IMR-90 (cell line): ENCODE measurements at regions not wholly inside any gene's neighbourhood (a gene's known extent, or its start where the extent isn't known, plus 50 kb on each side); places are given as distances from the start of the nearest gene placed in this dataset.

Experiments used
- ATAC-seq: fragments of 200-7000 bp; cut with Tn5 transposase; 2 replicates; pipeline ENCODE4 v1.9.1; 2020; ENCODE audit warnings: low read depth, mild to moderate bottlenecking, moderate library complexity
- BruUV-seq: library from RNA; stranded (reverse); fragments of 400-500 nt; replicated peaks from 2 replicates; lab custom pipeline; 2021; lab: Mats Ljungman, UMichigan
- CTCF ChIA-PET: fragments of 300-600 bp; formaldehyde crosslinking; extraction: SDS; loops from one replicate; lab custom pipeline; 2021; ENCODE audit warnings: antibody characterized with exemption; lab: Yijun Ruan, JAX
- POLR2A ChIA-PET: fragments of 300-600 bp; sonication (Branson Sonifier 250); formaldehyde crosslinking; loops from one replicate; lab custom pipeline; 2022; ENCODE audit warnings: antibody characterized with exemption; ENCODE audit not compliant: unreplicated experiment; lab: Charles Lee
- DNase-seq: peaks from one replicate; pipeline ENCODE4 v3.0.0; 2013
- H2AFZ ChIP-seq: replicated peaks from 2 replicates; pipeline ENCODE3; 2013; ENCODE audit warnings: low read length, mild to moderate bottlenecking; ENCODE audit not compliant: poor library complexity
- H2AK5ac ChIP-seq: 2 replicates; pipeline ENCODE4 v1.6.1; 2013; ENCODE audit warnings: low read depth, low read length, inconsistent platforms
- H2AK9ac ChIP-seq: replicated peaks from 2 replicates; pipeline ENCODE3; 2013; ENCODE audit warnings: mild to moderate bottlenecking, low read depth, low read length, moderate library complexity; ENCODE audit not compliant: poor library complexity
- H2BK120ac ChIP-seq: 2 replicates; pipeline ENCODE4 v1.6.1; 2013; ENCODE audit warnings: low read depth, low read length, inconsistent platforms
- H2BK15ac ChIP-seq: 3 replicates; pipeline ENCODE4 v1.6.1; 2013; ENCODE audit warnings: low read depth, low read length, inconsistent platforms
- H2BK20ac ChIP-seq: 2 replicates; pipeline ENCODE4 v1.6.1; 2013; ENCODE audit warnings: low read depth, mild to moderate bottlenecking, inconsistent platforms, low read length, moderate library complexity
- H2BK5ac ChIP-seq: 2 replicates; pipeline ENCODE4 v1.6.1; 2013; ENCODE audit warnings: mild to moderate bottlenecking, low read depth, low read length, inconsistent platforms; ENCODE audit not compliant: poor library complexity, severe bottlenecking
- H3K14ac ChIP-seq: replicated peaks from 2 replicates; pipeline ENCODE4 v1.6.1; 2013; ENCODE audit warnings: low read depth, low read length, inconsistent platforms
- H3K18ac ChIP-seq: 2 replicates; pipeline ENCODE4 v1.6.1; 2013; ENCODE audit warnings: low read depth, low read length, control low read depth
- H3K23ac ChIP-seq: 2 replicates; pipeline ENCODE4 v1.6.1; 2013; ENCODE audit warnings: low read depth, low read length, inconsistent platforms
- H3K27ac ChIP-seq: 2 replicates; pipeline ENCODE4 v1.5.1; 2013; ENCODE audit warnings: mild to moderate bottlenecking, control low read depth, low read length; ENCODE audit not compliant: insufficient read depth
- H3K27me3 ChIP-seq: 2 replicates; pipeline ENCODE4 v1.6.1; 2013; ENCODE audit warnings: low read length; ENCODE audit not compliant: control insufficient read depth, insufficient read depth
- H3K36me3 ChIP-seq: 2 replicates; pipeline ENCODE4 v1.6.1; 2013; ENCODE audit warnings: low read length, mixed read lengths; ENCODE audit not compliant: control insufficient read depth, insufficient read depth
- H3K4ac ChIP-seq: 2 replicates; pipeline ENCODE4 v1.6.1; 2013; ENCODE audit warnings: low read depth, low read length, inconsistent platforms
- H3K4me1 ChIP-seq: 2 replicates; pipeline ENCODE4 v1.6.1; 2013; ENCODE audit warnings: low read length, mixed read lengths; ENCODE audit not compliant: control insufficient read depth, insufficient read depth
- H3K4me2 ChIP-seq: 2 replicates; pipeline ENCODE4 v1.6.1; 2013; ENCODE audit warnings: low read depth, mild to moderate bottlenecking, control low read depth, low read length, moderate library complexity
- H3K4me3 ChIP-seq: 2 replicates; pipeline ENCODE4 v1.5.1; 2013; ENCODE audit warnings: low read depth, mild to moderate bottlenecking, control low read depth, low read length, moderate library complexity; ENCODE audit not compliant: insufficient read depth
- H3K56ac ChIP-seq: 2 replicates; pipeline ENCODE4 v1.6.1; 2013; ENCODE audit warnings: low read length, inconsistent platforms; ENCODE audit not compliant: insufficient read depth; ENCODE audit errors: extremely low read depth
- H3K79me1 ChIP-seq, 2 experiments: 2 replicates each; pipeline ENCODE4 v1.6.1; 2013; ENCODE audit warnings: low read length in 2 of 2, inconsistent platforms in 1 of 2, low read depth in 1 of 2
- H3K9ac ChIP-seq: 2 replicates; pipeline ENCODE4 v1.6.1; 2013; ENCODE audit warnings: low read depth, low read length, control low read depth
- H3K9me1 ChIP-seq: 2 replicates; pipeline ENCODE4 v1.6.1; 2013; ENCODE audit warnings: low read length, inconsistent platforms; ENCODE audit not compliant: insufficient read depth
- H3K9me3 ChIP-seq: 2 replicates; pipeline ENCODE4 v1.6.1; 2013; ENCODE audit warnings: low read length; ENCODE audit not compliant: control insufficient read depth, insufficient read depth
- H4K20me1 ChIP-seq: 2 replicates; pipeline ENCODE4 v1.6.1; 2013; ENCODE audit warnings: low read length, inconsistent platforms; ENCODE audit not compliant: insufficient read depth
- H4K5ac ChIP-seq: 2 replicates; pipeline ENCODE4 v1.6.1; 2013; ENCODE audit warnings: mild to moderate bottlenecking, low read depth, low read length, control low read depth
- H4K8ac ChIP-seq, 2 experiments: 2 replicates each; pipeline ENCODE4 v1.6.1; 2013; ENCODE audit warnings: low read depth in 2 of 2, low read length in 2 of 2, control low read depth in 1 of 2, inconsistent platforms in 1 of 2
- H4K91ac ChIP-seq: 2 replicates; pipeline ENCODE4 v1.6.1; 2013; ENCODE audit warnings: low read depth, low read length, inconsistent platforms; ENCODE audit not compliant: insufficient read depth
- BHLHE40 ChIP-seq: fragments of 150-350 bp; IDR thresholded peaks from 2 replicates; pipeline ENCODE4 v1.6.1; 2016; ENCODE audit warnings: mild to moderate bottlenecking, low read depth, low read length
- CEBPB ChIP-seq: IDR thresholded peaks from 2 replicates; pipeline ENCODE4 v1.6.1; 2012; ENCODE audit warnings: low read depth, low read length, improper control_type of control experiment
- CHD1 ChIP-seq: IDR thresholded peaks from 2 replicates; pipeline ENCODE4 v1.6.1; 2012; ENCODE audit warnings: low read depth, low read length, improper control_type of control experiment
- CTCF ChIP-seq: conservative IDR thresholded peaks from 2 replicates; pipeline ENCODE4 v1.5.1; 2012; ENCODE audit warnings: mild to moderate bottlenecking, low read depth, low read length, improper control_type of control experiment
- FOS ChIP-seq: fragments of 150-350 bp; IDR thresholded peaks from 2 replicates; pipeline ENCODE4 v1.6.1; 2016; ENCODE audit warnings: low read depth, low read length
- MAFK ChIP-seq: IDR thresholded peaks from 2 replicates; pipeline ENCODE4 v1.6.1; 2012; ENCODE audit warnings: low read depth, low read length, improper control_type of control experiment
- MAZ ChIP-seq: IDR thresholded peaks from 2 replicates; pipeline ENCODE4 v1.6.1; 2012; ENCODE audit warnings: low read depth, mild to moderate bottlenecking, low read length, improper control_type of control experiment, moderate library complexity, borderline replicate concordance
- MXI1 ChIP-seq: IDR thresholded peaks from 2 replicates; pipeline ENCODE4 v1.6.1; 2012; ENCODE audit warnings: low read depth, mild to moderate bottlenecking, low read length, moderate library complexity, borderline replicate concordance
- NFE2L2 ChIP-seq: fragments of 150-350 bp; IDR thresholded peaks from 2 replicates; pipeline ENCODE4 v1.6.1; 2016; ENCODE audit warnings: low read depth, mild to moderate bottlenecking, low read length
- POLR2A ChIP-seq: IDR thresholded peaks from 2 replicates; pipeline ENCODE4 v1.6.1; 2012; ENCODE audit warnings: mild to moderate bottlenecking, low read depth, low read length
- RAD21 ChIP-seq: IDR thresholded peaks from 2 replicates; pipeline ENCODE4 v1.6.1; 2012; ENCODE audit warnings: low read length, improper control_type of control experiment
- RCOR1 ChIP-seq: IDR thresholded peaks from 2 replicates; pipeline ENCODE4 v1.6.1; 2012; ENCODE audit warnings: mild to moderate bottlenecking, low read length, improper control_type of control experiment; ENCODE audit not compliant: insufficient replicate concordance
- RFX5 ChIP-seq: IDR thresholded peaks from 2 replicates; pipeline ENCODE4 v1.8.0; 2012; ENCODE audit warnings: low read depth, mild to moderate bottlenecking, low read length, moderate library complexity
- SMC3 ChIP-seq: fragments of 150-350 bp; IDR thresholded peaks from 2 replicates; pipeline ENCODE4 v1.6.1; 2016; ENCODE audit warnings: low read depth, mild to moderate bottlenecking, antibody characterized with exemption, low read length, moderate library complexity
- WGBS, 2 experiments: methylation state at CpG; one replicate each; pipeline versions ENCODE4 v1.1.5 to v1.1.7; 2013; ENCODE audit warnings: missing lambda C conversion rate in 2 of 2; ENCODE audit not compliant: insufficient read length in 1 of 2; ENCODE audit errors: extremely low coverage in 2 of 2; 5-methylcytosine and 5-hydroxymethylcytosine counted together
- dilution Hi-C: fragments of 300-500 bp; cut with HindIII; formaldehyde crosslinking; loops from one replicate; pipeline ENCODE4 v1.14.3; 2018; ENCODE audit warnings: low sequenced_read_pairs; ENCODE audit not compliant: unreplicated experiment
- in situ Hi-C: fragments of 300-500 bp; cut with MboI; formaldehyde crosslinking; loops from 3 replicates; pipeline ENCODE4 v1.14.3; 2019; ENCODE audit warnings: low sequenced_read_pairs, inconsistent platforms, mixed read lengths
- intact Hi-C: fragments of 100-400 bp; cut with micrococcal nuclease; formaldehyde crosslinking; loops from 2 replicates; pipeline ENCODE4 v1.10.0; 2022
- TF ChIP-seq, protein P1 (sequence below): fragments of 150-350 bp; IDR thresholded peaks from 2 replicates; pipeline ENCODE4 v1.6.1; 2016; ENCODE audit warnings: low read depth, mild to moderate bottlenecking, low read length, moderate library complexity, borderline replicate concordance
- TF ChIP-seq, protein P2 (sequence below): fragments of 150-350 bp; IDR thresholded peaks from 2 replicates; pipeline ENCODE4 v1.6.1; 2017; ENCODE audit warnings: mild to moderate bottlenecking, antibody characterized with exemption, low read length, low read depth

GRCh38 chr1:38708701-38709258 lies 150.8 kb downstream of the RRAGC start:
- H3K14ac ChIP-seq = no peak overlapping the region
- BruUV-seq = no TSS peak
- no peak overlapping the region for H3K18ac ChIP-seq
- no peak overlapping the region for H3K4ac ChIP-seq
- H3K27me3 ChIP-seq = no peaks in the 10 kb centered on the region
- H4K5ac ChIP-seq = no peak overlapping the region
- H3K4me3 ChIP-seq = no peak overlapping the region
- H2AFZ ChIP-seq = no peak overlapping the region
- no peak overlapping the region for H2AK5ac ChIP-seq
- H3K23ac ChIP-seq = no peak overlapping the region
- WGBS, 2 experiments = 81% methylated on average over 15 of the region's 44 CpGs; no CpG with 5 or more reads in 1 of the 2 experiments
- H4K91ac ChIP-seq = no peak overlapping the region
- no peaks in the 10 kb centered on the region for H3K9me3 ChIP-seq
- H4K8ac ChIP-seq = no peak overlapping the region
- no peak overlapping the region for H2BK20ac ChIP-seq
- no peak overlapping the region for H3K27ac ChIP-seq
- CTCF ChIA-PET = no interaction called here
- no peaks in the 10 kb centered on the region for H3K79me1 ChIP-seq
- no peaks in the 10 kb centered on the region for H3K4me1 ChIP-seq
- TF ChIP-seq SMC3 (no peak), RAD21 (no peak), MXI1 (no peak), NFE2L2 (no peak), MAFK (no peak), POLR2A (no peak), CHD1 (no peak), CTCF (no peak), BHLHE40 (no peak), RFX5 (no peak), MAZ (no peak), RCOR1 (no peak), CEBPB (no peak), FOS (no peak)
- TF ChIP-seq, protein P1, sequence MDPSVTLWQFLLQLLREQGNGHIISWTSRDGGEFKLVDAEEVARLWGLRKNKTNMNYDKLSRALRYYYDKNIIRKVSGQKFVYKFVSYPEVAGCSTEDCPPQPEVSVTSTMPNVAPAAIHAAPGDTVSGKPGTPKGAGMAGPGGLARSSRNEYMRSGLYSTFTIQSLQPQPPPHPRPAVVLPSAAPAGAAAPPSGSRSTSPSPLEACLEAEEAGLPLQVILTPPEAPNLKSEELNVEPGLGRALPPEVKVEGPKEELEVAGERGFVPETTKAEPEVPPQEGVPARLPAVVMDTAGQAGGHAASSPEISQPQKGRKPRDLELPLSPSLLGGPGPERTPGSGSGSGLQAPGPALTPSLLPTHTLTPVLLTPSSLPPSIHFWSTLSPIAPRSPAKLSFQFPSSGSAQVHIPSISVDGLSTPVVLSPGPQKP = no peak
- TF ChIP-seq, protein P2, sequence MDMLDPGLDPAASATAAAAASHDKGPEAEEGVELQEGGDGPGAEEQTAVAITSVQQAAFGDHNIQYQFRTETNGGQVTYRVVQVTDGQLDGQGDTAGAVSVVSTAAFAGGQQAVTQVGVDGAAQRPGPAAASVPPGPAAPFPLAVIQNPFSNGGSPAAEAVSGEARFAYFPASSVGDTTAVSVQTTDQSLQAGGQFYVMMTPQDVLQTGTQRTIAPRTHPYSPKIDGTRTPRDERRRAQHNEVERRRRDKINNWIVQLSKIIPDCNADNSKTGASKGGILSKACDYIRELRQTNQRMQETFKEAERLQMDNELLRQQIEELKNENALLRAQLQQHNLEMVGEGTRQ = no peak
- POLR2A ChIA-PET = no interaction called here
- no peak overlapping the region for H2BK15ac ChIP-seq
- H2BK5ac ChIP-seq = no peak overlapping the region
- H4K20me1 ChIP-seq = no peaks in the 10 kb centered on the region
- ATAC-seq = no peak
- H3K9me1 ChIP-seq = no peaks in the 10 kb centered on the region
- H3K9ac ChIP-seq = no peak overlapping the region
- intact Hi-C loops (no loop called here), in situ Hi-C loops (no loop called here), dilution Hi-C loops (no loop called here)
- DNase-seq = no peak
- no peak overlapping the region for H2BK120ac ChIP-seq
- H3K4me2 ChIP-seq = no peak overlapping the region
- no peak overlapping the region for H3K56ac ChIP-seq
- no peaks in the 10 kb centered on the region for H3K36me3 ChIP-seq
- no peak overlapping the region for H2AK9ac ChIP-seq
